Subcutaneous abdominal adipose tissue (tissue), 5 donors: ENCODE measurements at regions not wholly inside any gene's neighbourhood (a gene's known extent, or its start where the extent isn't known, plus 50 kb on each side); places are given as distances from the start of the nearest gene placed in this dataset.

Source experiments
- H3K27ac ChIP-seq: one replicate; pipeline ENCODE4 v1.7.0; 2013; ENCODE audit warnings: low read depth, mild to moderate bottlenecking, inconsistent platforms, low read length, moderate library complexity
- H3K27me3 ChIP-seq, 5 donors: one replicate each; pipeline ENCODE4 v1.7.0; 2013; ENCODE audit warnings: low read length in 5 of 5, inconsistent platforms in 1 of 5; ENCODE audit not compliant: control insufficient read depth in 5 of 5, insufficient read depth in 4 of 5
- H3K36me3 ChIP-seq, 5 donors: one replicate each; pipeline ENCODE4 v1.7.0; 2013; ENCODE audit warnings: low read length in 5 of 5; ENCODE audit not compliant: control insufficient read depth in 5 of 5, insufficient read depth in 5 of 5
- H3K4me1 ChIP-seq, 5 donors: one replicate each; pipeline ENCODE4 v1.7.0; 2013; ENCODE audit warnings: low read length in 5 of 5, mild to moderate bottlenecking in 3 of 5, moderate library complexity in 1 of 5; ENCODE audit not compliant: control insufficient read depth in 5 of 5, insufficient read depth in 5 of 5
- H3K4me3 ChIP-seq, 5 donors: one replicate each; pipeline ENCODE4 v1.7.0; 2013; ENCODE audit warnings: low read length in 5 of 5, low read depth in 1 of 5
- H3K9ac ChIP-seq, 5 donors: one replicate each; pipeline ENCODE4 v1.7.0; 2013; ENCODE audit warnings: low read length in 5 of 5, mild to moderate bottlenecking in 4 of 5, moderate library complexity in 3 of 5
- H3K9me3 ChIP-seq, 5 donors: one replicate each; pipeline ENCODE4 v1.7.0; 2013; ENCODE audit warnings: low read length in 5 of 5; ENCODE audit not compliant: control insufficient read depth in 5 of 5
- donor health status: healthy.
- donor health status: healthy.
- donor health status: healthy.
- donor health status: healthy.
- donor health status: healthy.

GRCh38 chr4:67037504-67038227, 507.6 kb downstream of the CENPC start:
- no peak overlapping the region for H3K9ac ChIP-seq
- H3K4me3 ChIP-seq: no peak overlapping the region
- no peak overlapping the region for H3K27ac ChIP-seq
- no peaks in the 10 kb centered on the region for H3K36me3 ChIP-seq
- peaks cover 0 to 6% (median 0%) of the 10 kb centered on the region in 5 donors for H3K4me1 ChIP-seq
- peaks cover 0 to 2% (median 0%) of the 10 kb centered on the region in 5 donors for H3K9me3 ChIP-seq
- no peaks in the 10 kb centered on the region for H3K27me3 ChIP-seq

- H3K4me3 ChIP-seq: no peak overlapping the region
- H3K27ac ChIP-seq: no peak overlapping the region
- no peak overlapping the region for H3K9ac ChIP-seq
- peaks cover 0 to 6% (median 0%) of the 10 kb centered on the region in 5 donors for H3K4me1 ChIP-seq
- H3K27me3 ChIP-seq: no peaks in the 10 kb centered on the region
- H3K9me3 ChIP-seq: peaks cover 0 to 2% (median 0%) of the 10 kb centered on the region in 5 donors
- no peaks in the 10 kb centered on the region for H3K36me3 ChIP-seq
These were observed 508.5 kb downstream of the CENPC start for GRCh38 chr4:67036791-67037190.

GRCh38 chr4:67035986-67036385, 509.3 kb downstream of the CENPC start:
- Histone ChIP-seq H3K27me3 (no peaks in the 10 kb centered on the region), H3K9me3 (peaks cover 0 to 2% (median 0%) of the 10 kb centered on the region in 5 donors), H3K27ac (no peak overlapping the region), H3K36me3 (no peaks in the 10 kb centered on the region), H3K4me3 (no peak overlapping the region), H3K9ac (no peak overlapping the region), H3K4me1 (peaks cover 0 to 6% (median 0%) of the 10 kb centered on the region in 5 donors)

GRCh38 chr4:67035501-67035900, 509.8 kb downstream of the CENPC start:
- H3K9me3 ChIP-seq: peaks cover 0 to 2% (median 0%) of the 10 kb centered on the region in 5 donors
- H3K36me3 ChIP-seq: no peaks in the 10 kb centered on the region
- H3K27me3 ChIP-seq: no peaks in the 10 kb centered on the region
- no peak overlapping the region for H3K9ac ChIP-seq
- H3K4me1 ChIP-seq: peaks cover 0 to 6% (median 0%) of the 10 kb centered on the region in 5 donors
- H3K4me3 ChIP-seq: no peak overlapping the region
- H3K27ac ChIP-seq: no peak overlapping the region

- Histone ChIP-seq H3K27me3 (no peaks in the 10 kb centered on the region), H3K36me3 (no peaks in the 10 kb centered on the region), H3K4me1 (peaks cover 0 to under 1% (median 0%) of the 10 kb centered on the region in 5 donors), H3K9ac (no peak overlapping the region), H3K9me3 (peaks cover 0 to 2% (median 0%) of the 10 kb centered on the region in 5 donors), H3K4me3 (no peak overlapping the region), H3K27ac (no peak overlapping the region)
These were observed 514.7 kb downstream of the CENPC start for GRCh38 chr4:67030636-67031035.

- no peak overlapping the region for H3K27ac ChIP-seq
These were observed 524.9 kb downstream of the CENPC start for GRCh38 chr4:67020438-67020797.

GRCh38 chr4:67019686-67020437, 525.4 kb downstream of the CENPC start:
- no peaks in the 10 kb centered on the region for H3K27me3 ChIP-seq
- H3K27ac ChIP-seq: no peak overlapping the region
- no peak overlapping the region for H3K4me3 ChIP-seq

More at GRCh38 chr4:67020438-67020797, 524.9 kb downstream of the CENPC start:
- H3K27me3 ChIP-seq: no peaks in the 10 kb centered on the region
- H3K9ac ChIP-seq: no peak overlapping the region
- H3K4me1 ChIP-seq: no peaks in the 10 kb centered on the region
- no peaks in the 10 kb centered on the region for H3K36me3 ChIP-seq
- peaks cover 0 to 9% (median 0%) of the 10 kb centered on the region in 5 donors for H3K9me3 ChIP-seq
- no peak overlapping the region for H3K4me3 ChIP-seq

GRCh38 chr4:67014592-67014991, 530.7 kb downstream of the CENPC start:
- Histone ChIP-seq H3K9ac (no peak overlapping the region), H3K9me3 (peaks cover 0 to 9% (median 0%) of the 10 kb centered on the region in 5 donors), H3K27ac (no peak overlapping the region), H3K27me3 (no peaks in the 10 kb centered on the region), H3K4me3 (no peak overlapping the region), H3K4me1 (no peaks in the 10 kb centered on the region), H3K36me3 (no peaks in the 10 kb centered on the region)

More at GRCh38 chr4:67019686-67020437, 525.4 kb downstream of the CENPC start:
- Histone ChIP-seq H3K36me3 (no peaks in the 10 kb centered on the region), H3K4me1 (no peaks in the 10 kb centered on the region), H3K9ac (no peak overlapping the region), H3K9me3 (peaks cover 0 to 9% (median 0%) of the 10 kb centered on the region in 5 donors)

- H3K4me1 ChIP-seq: peaks cover 0 to 2% (median 0%) of the 10 kb centered on the region in 5 donors
- H3K27me3 ChIP-seq: no peaks in the 10 kb centered on the region
- H3K4me3 ChIP-seq: no peak overlapping the region
These were observed 538.5 kb downstream of the CENPC start for GRCh38 chr4:67006791-67007190.

GRCh38 chr4:66991521-66991920, 553.8 kb downstream of the CENPC start:
- Histone ChIP-seq H3K4me1 (peaks cover 0 to 4% (median 0%) of the 10 kb centered on the region in 5 donors), H3K27me3 (no peaks in the 10 kb centered on the region), H3K9me3 (peaks cover 0 to 15% (median 5%) of the 10 kb centered on the region in 5 donors), H3K4me3 (no peak overlapping the region), H3K27ac (no peak overlapping the region), H3K9ac (no peak overlapping the region), H3K36me3 (no peaks in the 10 kb centered on the region)

More at GRCh38 chr4:67006791-67007190, 538.5 kb downstream of the CENPC start:
- no peak overlapping the region for H3K27ac ChIP-seq
- H3K9ac ChIP-seq: no peak overlapping the region
- peaks cover 0 to 2% (median 0%) of the 10 kb centered on the region in 5 donors for H3K9me3 ChIP-seq
- H3K36me3 ChIP-seq: no peaks in the 10 kb centered on the region
